ENCODE measurements at regions not wholly inside any gene's neighbourhood (a gene's known extent, or its start where the extent isn't known, plus 50 kb on each side); places are given as distances from the start of the nearest gene placed in this dataset.

DNA sequence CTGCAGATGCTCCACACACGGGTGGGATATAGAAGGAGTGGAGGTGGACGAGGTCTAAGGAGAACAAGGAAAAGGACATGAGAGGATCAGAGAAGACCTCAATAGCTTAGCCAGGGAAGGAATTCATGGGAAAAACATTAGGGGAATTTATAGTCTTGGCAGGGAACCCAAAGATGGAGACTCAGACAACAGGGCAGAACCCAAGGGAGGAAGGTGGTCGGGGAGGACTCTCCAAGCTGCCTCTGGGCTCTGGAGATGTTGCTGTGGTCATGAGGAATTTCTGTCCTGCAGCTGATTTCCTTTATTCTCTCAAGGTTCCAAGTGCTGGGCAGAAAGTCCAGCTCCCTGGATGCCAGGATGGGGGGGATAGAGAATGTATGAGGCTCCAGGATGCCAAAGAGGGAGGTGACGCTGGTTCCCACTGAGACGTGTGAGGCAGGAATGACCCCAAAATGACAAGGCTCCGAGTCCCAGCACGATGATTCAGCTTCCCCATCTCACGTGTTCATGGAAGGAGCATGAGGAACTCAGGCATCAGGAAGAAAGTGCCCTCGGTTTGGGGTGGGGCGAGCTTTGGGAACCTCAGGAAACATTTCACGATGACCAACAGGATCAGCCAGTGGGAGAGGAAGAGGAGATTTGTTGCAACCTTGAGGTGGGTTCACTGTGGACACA, 57.0 kb upstream of the PPP2R3B start:
- TF ChIP-seq CTCF (IDR thresholded peaks at IDR 0.05) (no peak), ELF4 (CRISPR knock-in tag; IDR thresholded peaks at IDR 0.05; ENCODE audit: low read depth) (no peak), FOXP1 (CRISPR knock-in tag; IDR thresholded peaks at IDR 0.05; ENCODE audit: borderline replicate concordance) (no peak), PRDM15 (CRISPR knock-in tag; IDR thresholded peaks at IDR 0.05) (no peak), NR3C1 (CRISPR knock-in tag; conservative IDR thresholded peaks at IDR 0.05; ENCODE audit: low read depth) (no peak), RELA (CRISPR knock-in tag; IDR thresholded peaks at IDR 0.05; ENCODE audit: borderline replicate concordance) (no peak), TEAD1 (CRISPR knock-in tag; IDR thresholded peaks at IDR 0.05) (no peak), FOXK1 (CRISPR knock-in tag; IDR thresholded peaks at IDR 0.05) (no peak)
- TF ChIP-seq, protein P1, sequence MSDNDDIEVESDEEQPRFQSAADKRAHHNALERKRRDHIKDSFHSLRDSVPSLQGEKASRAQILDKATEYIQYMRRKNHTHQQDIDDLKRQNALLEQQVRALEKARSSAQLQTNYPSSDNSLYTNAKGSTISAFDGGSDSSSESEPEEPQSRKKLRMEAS (CRISPR knock-in tag; IDR thresholded peaks at IDR 0.05): no peak
- TF ChIP-seq, protein P2, sequence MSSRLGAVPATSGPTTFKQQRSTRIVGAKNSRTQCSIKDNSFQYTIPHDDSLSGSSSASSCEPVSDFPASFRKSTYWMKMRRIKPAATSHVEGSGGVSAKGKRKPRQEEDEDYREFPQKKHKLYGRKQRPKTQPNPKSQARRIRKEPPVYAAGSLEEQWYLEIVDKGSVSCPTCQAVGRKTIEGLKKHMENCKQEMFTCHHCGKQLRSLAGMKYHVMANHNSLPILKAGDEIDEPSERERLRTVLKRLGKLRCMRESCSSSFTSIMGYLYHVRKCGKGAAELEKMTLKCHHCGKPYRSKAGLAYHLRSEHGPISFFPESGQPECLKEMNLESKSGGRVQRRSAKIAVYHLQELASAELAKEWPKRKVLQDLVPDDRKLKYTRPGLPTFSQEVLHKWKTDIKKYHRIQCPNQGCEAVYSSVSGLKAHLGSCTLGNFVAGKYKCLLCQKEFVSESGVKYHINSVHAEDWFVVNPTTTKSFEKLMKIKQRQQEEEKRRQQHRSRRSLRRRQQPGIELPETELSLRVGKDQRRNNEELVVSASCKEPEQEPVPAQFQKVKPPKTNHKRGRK (CRISPR knock-in tag; IDR thresholded peaks at IDR 0.05; ENCODE audit: borderline replicate concordance): no peak

Measured in WTC11 (cell line).